ENCODE measurements at regions not wholly inside any gene's neighbourhood (a gene's known extent, or its start where the extent isn't known, plus 50 kb on each side); places are given as distances from the start of the nearest gene placed in this dataset.

- no peak for DNase-seq
- H3K4me1 Mint-ChIP-seq (ENCODE audit: low read depth, unreplicated experiment) = no peaks in the 10 kb centered on the region
- peaks cover 2% of the 10 kb centered on the region for H3K9me3 Mint-ChIP-seq (ENCODE audit: unreplicated experiment)
- H3K4me3 Mint-ChIP-seq (ENCODE audit: unreplicated experiment) = no peak overlapping the region
- H3K36me3 Mint-ChIP-seq (ENCODE audit: unreplicated experiment) = peaks cover 17% of the 10 kb centered on the region
- peaks cover 5% of the 10 kb centered on the region for H3K27me3 Mint-ChIP-seq (ENCODE audit: unreplicated experiment)
- no peak overlapping the region for H3K27ac Mint-ChIP-seq (ENCODE audit: unreplicated experiment)
- no peak for TF ChIP-seq CTCF (IDR thresholded peaks at IDR 0.05; ENCODE audit: partially characterized antibody, unreplicated experiment)
Observed at GRCh38 chr9:97759581-97760288, 62.6 kb upstream of the XPA start.

DNA sequence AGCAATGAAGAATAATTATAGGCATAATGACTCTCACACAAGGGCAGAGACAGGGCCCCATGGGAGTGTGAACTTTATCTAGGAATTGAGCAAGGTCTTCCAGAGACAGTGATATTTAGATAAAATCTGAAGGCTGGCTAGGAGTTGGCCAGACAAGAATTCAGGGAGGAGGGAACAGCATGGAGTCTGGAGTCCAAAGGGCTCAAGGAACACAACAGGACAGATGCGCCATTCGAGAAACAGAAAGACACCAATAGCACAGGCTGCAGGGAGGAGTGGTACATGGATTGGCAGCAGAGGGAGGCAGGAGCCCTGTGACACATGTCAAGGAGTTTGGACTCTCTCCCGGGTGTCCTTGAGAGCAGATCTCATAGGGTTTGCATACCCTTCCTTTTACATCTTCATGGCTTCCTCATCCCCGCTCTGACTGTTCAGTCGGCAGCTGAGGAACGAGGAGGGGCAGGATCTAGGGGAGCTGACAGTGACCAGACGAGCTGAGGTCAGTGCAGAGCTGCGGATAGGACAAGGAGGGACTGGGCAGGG is 64.0 kb upstream of the XPA start:
- Mint-ChIP-seq H3K27ac (ENCODE audit: unreplicated experiment) (no peak overlapping the region), H3K9me3 (ENCODE audit: unreplicated experiment) (peaks cover 2% of the 10 kb centered on the region), H3K36me3 (ENCODE audit: unreplicated experiment) (peaks cover 6% of the 10 kb centered on the region), H3K4me3 (ENCODE audit: unreplicated experiment) (no peak overlapping the region), H3K4me1 (ENCODE audit: low read depth, unreplicated experiment) (no peaks in the 10 kb centered on the region), H3K27me3 (ENCODE audit: unreplicated experiment) (peaks cover 5% of the 10 kb centered on the region)
- no peak for TF ChIP-seq CTCF (IDR thresholded peaks at IDR 0.05; ENCODE audit: partially characterized antibody, unreplicated experiment)
- no peak for DNase-seq

DNA sequence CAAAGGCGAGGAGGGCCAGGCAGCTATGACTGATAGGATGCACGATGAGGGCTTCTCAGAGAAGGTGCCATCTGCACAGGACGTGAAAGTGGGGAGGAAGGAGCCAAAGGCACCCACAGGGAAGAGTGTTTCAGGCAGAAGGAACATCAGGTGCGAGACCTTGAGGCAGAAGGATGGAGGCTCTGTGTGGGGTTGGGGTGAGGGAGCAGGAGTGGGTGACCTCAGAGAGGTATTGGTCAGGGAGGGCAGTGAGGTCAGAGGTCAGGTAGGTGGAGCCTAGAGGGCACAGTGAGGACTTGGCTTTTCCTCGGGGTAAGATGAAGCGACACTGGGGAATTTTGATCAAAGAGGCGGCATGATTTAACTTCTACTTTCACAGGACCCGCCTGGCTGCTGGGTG is 64.7 kb upstream of the XPA start:
- H3K27me3 Mint-ChIP-seq (ENCODE audit: unreplicated experiment) = peaks cover 5% of the 10 kb centered on the region
- DNase-seq = no peak
- H3K27ac Mint-ChIP-seq (ENCODE audit: unreplicated experiment) = no peak overlapping the region
- no peak for TF ChIP-seq CTCF (IDR thresholded peaks at IDR 0.05; ENCODE audit: partially characterized antibody, unreplicated experiment)
- no peaks in the 10 kb centered on the region for H3K36me3 Mint-ChIP-seq (ENCODE audit: unreplicated experiment)
- no peaks in the 10 kb centered on the region for H3K4me1 Mint-ChIP-seq (ENCODE audit: low read depth, unreplicated experiment)
- no peak overlapping the region for H3K4me3 Mint-ChIP-seq (ENCODE audit: unreplicated experiment)
- peaks cover 2% of the 10 kb centered on the region for H3K9me3 Mint-ChIP-seq (ENCODE audit: unreplicated experiment)

GRCh38 chr9:97763874-97764273 is 66.7 kb upstream of the XPA start:
- TF ChIP-seq CTCF (IDR thresholded peaks at IDR 0.05; ENCODE audit: partially characterized antibody, unreplicated experiment) = no peak
- no peak for DNase-seq
- Mint-ChIP-seq H3K27ac (ENCODE audit: unreplicated experiment) (no peak overlapping the region), H3K4me1 (ENCODE audit: low read depth, unreplicated experiment) (no peaks in the 10 kb centered on the region), H3K36me3 (ENCODE audit: unreplicated experiment) (no peaks in the 10 kb centered on the region), H3K9me3 (ENCODE audit: unreplicated experiment) (peaks cover 2% of the 10 kb centered on the region), H3K27me3 (ENCODE audit: unreplicated experiment) (peaks cover 5% of the 10 kb centered on the region), H3K4me3 (ENCODE audit: unreplicated experiment) (no peak overlapping the region)

DNA sequence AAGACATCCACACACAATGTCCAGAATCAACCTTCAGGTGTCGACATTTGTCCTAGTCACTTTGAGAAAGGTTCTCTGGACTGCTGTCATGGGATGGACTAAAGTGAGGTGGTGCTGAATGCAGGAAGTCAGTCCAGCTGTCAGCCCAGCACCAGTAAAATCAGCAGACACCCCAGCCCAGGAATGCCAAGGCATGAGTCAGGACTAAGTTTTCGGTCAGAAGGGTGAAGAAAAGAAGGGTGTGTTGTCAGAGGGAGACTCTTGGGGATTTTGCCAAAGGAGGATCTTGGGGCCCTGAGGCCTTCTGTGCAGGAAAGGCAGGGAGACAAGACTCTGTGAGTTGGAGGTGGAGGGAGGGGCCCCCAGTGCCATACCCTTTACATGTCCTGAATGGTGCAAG is 69.0 kb upstream of the XPA start:
- H3K4me3 Mint-ChIP-seq (ENCODE audit: unreplicated experiment) = no peak overlapping the region
- peaks cover 11% of the 10 kb centered on the region for H3K4me1 Mint-ChIP-seq (ENCODE audit: low read depth, unreplicated experiment)
- peaks cover 4% of the 10 kb centered on the region for H3K27me3 Mint-ChIP-seq (ENCODE audit: unreplicated experiment)
- no peak overlapping the region for H3K27ac Mint-ChIP-seq (ENCODE audit: unreplicated experiment)
- no peaks in the 10 kb centered on the region for H3K36me3 Mint-ChIP-seq (ENCODE audit: unreplicated experiment)
- no peak for DNase-seq
- TF ChIP-seq CTCF (IDR thresholded peaks at IDR 0.05; ENCODE audit: partially characterized antibody, unreplicated experiment) = no peak
- peaks cover 2% of the 10 kb centered on the region for H3K9me3 Mint-ChIP-seq (ENCODE audit: unreplicated experiment)
